ENCODE measurements at regions not wholly inside any gene's neighbourhood (a gene's known extent, or its start where the extent isn't known, plus 50 kb on each side); places are given as distances from the start of the nearest gene placed in this dataset.

DNA sequence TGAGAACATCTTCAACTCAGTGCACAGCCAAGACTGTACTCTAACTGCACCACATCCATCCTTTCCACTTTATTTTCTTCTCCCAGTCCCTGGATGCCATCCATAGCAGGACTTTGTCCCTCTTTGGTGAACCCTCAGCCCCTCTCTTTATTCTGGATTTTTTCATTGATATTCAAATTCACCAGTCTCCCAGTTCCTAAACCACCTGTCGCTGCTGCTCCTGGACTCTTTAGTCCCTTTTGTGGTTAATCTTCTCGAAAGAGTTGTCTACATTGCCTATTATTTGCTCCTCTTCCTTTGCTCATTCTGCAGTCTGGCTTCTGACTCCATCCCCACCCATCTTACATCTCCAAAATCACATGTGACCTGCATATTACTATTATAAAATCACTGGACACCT, 59.4 kb upstream of the ZSWIM6 start:
- H3K4me3 ChIP-seq = no peak overlapping the region
- TF ChIP-seq, protein P1, sequence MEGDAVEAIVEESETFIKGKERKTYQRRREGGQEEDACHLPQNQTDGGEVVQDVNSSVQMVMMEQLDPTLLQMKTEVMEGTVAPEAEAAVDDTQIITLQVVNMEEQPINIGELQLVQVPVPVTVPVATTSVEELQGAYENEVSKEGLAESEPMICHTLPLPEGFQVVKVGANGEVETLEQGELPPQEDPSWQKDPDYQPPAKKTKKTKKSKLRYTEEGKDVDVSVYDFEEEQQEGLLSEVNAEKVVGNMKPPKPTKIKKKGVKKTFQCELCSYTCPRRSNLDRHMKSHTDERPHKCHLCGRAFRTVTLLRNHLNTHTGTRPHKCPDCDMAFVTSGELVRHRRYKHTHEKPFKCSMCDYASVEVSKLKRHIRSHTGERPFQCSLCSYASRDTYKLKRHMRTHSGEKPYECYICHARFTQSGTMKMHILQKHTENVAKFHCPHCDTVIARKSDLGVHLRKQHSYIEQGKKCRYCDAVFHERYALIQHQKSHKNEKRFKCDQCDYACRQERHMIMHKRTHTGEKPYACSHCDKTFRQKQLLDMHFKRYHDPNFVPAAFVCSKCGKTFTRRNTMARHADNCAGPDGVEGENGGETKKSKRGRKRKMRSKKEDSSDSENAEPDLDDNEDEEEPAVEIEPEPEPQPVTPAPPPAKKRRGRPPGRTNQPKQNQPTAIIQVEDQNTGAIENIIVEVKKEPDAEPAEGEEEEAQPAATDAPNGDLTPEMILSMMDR (IDR thresholded peaks at IDR 0.05) = no peak
- no peaks in the 10 kb centered on the region for H3K27me3 ChIP-seq
- no peak overlapping the region for H3K27ac ChIP-seq
- no peak for ATAC-seq
- intact Hi-C loops (cut with DNase I) = no loop called here
- H3K36me3 ChIP-seq = no peaks in the 10 kb centered on the region
- H3K9me3 ChIP-seq = no peaks in the 10 kb centered on the region
- DNase-seq = no peak
- H3K4me1 ChIP-seq = peaks cover 14% of the 10 kb centered on the region

DNA sequence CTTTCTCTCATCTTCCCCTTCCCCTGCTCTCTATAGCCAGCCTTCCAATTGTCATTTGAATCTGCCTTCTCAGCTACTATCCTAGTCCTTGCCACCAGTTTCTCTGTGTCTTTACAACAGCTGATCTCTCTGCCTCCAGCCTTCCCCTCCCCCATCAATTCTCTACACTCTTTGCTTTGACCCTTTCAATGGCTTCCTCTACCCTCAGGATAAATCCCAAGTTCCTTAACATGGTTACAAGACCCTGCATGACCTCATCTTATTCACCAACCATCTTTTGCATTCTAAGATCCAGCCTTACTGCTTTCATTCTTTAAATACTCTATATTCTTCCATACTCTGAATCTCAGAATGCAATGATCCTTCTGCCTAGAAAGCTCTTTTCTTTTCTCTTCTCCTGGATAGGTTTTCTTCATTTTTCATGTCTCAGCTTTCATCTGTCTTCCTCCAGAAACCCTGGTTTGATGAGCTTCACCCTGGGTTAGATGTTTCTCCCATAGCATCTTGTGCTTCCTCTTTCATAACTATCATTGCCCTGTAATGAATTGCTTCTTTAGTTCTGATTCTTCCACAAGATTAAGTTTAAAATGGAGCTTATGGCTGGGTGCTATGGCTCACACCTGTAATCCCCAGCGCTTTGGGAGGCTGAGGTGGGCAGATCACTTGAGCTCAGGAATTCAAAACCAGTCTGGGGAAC, 58.6 kb upstream of the ZSWIM6 start:
- H3K9me3 ChIP-seq = no peaks in the 10 kb centered on the region
- intact Hi-C loops (cut with DNase I) = no loop called here
- TF ChIP-seq, protein P1 (IDR thresholded peaks at IDR 0.05) = no peak
- no peak overlapping the region for H3K27ac ChIP-seq
- ATAC-seq (no peak), DNase-seq (no peak)
- no peak overlapping the region for H3K4me3 ChIP-seq
- peaks cover 14% of the 10 kb centered on the region for H3K4me1 ChIP-seq
- H3K27me3 ChIP-seq = no peaks in the 10 kb centered on the region
- H3K36me3 ChIP-seq = no peaks in the 10 kb centered on the region

DNA sequence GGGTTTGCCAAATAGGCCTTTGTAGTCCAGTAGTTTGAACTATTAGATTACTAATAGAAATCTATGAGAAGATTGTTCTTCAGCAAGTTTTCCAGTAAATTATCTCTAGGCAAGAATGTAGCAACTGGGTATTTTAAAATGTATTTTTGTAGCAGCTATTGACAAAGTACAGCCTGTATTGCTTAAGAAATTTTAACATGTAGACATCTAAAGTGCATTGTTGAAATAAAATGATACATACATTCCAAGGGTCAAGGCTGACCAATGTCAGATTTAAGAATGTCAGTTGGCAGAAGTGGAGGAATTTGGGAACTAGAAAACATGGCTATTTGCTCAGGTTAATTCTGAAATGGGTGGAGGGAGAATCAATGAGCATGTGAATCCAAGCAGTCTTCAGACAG, 57.5 kb upstream of the ZSWIM6 start:
- peaks cover 14% of the 10 kb centered on the region for H3K4me1 ChIP-seq
- H3K27me3 ChIP-seq = no peaks in the 10 kb centered on the region
- H3K36me3 ChIP-seq = no peaks in the 10 kb centered on the region
- intact Hi-C loops (cut with DNase I) = no loop called here
- TF ChIP-seq, protein P1 (IDR thresholded peaks at IDR 0.05) = no peak
- no peak for DNase-seq
- H3K4me3 ChIP-seq = no peak overlapping the region
- no peaks in the 10 kb centered on the region for H3K9me3 ChIP-seq
- H3K27ac ChIP-seq = no peak overlapping the region
- ATAC-seq = no peak

DNA sequence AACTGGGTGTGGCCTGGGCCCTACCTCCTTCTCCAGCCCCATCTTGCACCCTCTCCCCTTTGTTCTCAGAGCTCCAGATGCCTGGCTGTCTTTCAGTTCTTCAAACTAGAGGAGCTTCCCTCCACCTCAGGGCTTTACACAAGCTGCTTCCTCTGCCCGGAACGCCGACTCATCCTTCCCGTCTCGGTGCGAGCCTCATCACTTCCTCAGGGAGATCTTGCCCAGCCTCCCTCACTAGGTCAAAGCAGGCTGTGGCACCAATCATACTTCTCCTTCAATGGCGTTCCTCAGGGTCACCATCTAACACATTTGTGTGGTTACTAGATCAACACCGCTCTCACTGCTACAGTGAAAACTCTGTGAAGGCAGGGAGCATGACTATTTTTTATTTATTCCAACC, 56.2 kb upstream of the ZSWIM6 start:
- peak; percentile 85 for DNase-seq
- Histone ChIP-seq H3K27me3 (no peaks in the 10 kb centered on the region), H3K27ac (peak overlapping the region; percentile 39), H3K9me3 (no peaks in the 10 kb centered on the region), H3K4me3 (no peak overlapping the region), H3K4me1 (peaks cover 20% of the 10 kb centered on the region), H3K36me3 (no peaks in the 10 kb centered on the region)
- intact Hi-C loops (cut with DNase I) = no loop called here
- ATAC-seq = peak; percentile 92
- TF ChIP-seq, protein P1 (IDR thresholded peaks at IDR 0.05) = no peak

DNA sequence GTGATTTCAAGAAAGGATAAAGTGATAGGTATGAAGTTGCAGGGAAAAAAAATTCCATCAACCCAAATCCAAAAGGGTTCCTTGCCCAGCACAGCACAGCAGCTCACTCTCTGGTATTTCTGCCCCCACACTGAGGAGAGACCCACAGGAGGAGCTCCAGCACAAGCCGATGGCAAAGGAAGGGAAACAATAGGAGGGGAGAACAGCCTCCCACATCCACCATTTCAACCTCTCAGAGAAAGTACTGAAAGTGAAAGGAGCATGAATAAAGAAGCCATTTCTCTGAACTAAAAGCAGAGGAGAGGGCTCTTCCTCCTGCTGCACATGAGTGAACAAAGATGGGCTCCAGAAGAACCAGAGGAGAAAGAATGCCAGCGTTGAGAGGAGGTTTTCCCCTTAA, 54.9 kb upstream of the ZSWIM6 start:
- peak; percentile 24 for ATAC-seq
- Histone ChIP-seq H3K27ac (peak overlapping the region; percentile 73), H3K4me3 (peak overlapping the region; percentile 11), H3K9me3 (no peaks in the 10 kb centered on the region), H3K36me3 (no peaks in the 10 kb centered on the region), H3K27me3 (no peaks in the 10 kb centered on the region), H3K4me1 (peaks cover 20% of the 10 kb centered on the region)
- TF ChIP-seq, protein P1 (IDR thresholded peaks at IDR 0.05) = peak; percentile 26
- no peak for DNase-seq
- intact Hi-C loops (cut with DNase I) = no loop called here

DNA sequence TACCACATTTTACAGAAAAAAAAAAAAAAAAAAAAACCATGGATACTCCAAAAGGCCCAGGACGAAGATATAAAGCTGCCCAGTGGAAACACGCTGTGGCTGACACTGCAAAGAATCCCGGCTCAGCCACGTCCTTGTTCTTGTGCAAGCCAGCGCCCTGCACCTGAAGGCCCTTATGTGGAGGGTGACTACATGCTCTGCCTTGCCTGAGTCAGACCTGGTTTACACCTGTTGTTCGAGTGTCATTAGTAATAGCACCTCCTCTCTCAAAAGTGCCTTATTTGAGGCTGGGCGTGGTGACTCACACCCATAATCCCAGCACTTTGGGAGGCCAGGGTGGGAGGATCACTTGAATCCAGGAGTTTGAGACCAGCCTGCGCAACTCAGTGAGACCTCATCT, 54.3 kb upstream of the ZSWIM6 start:
- Histone ChIP-seq H3K4me1 (peaks cover 20% of the 10 kb centered on the region), H3K27ac (peak overlapping the region; percentile 73), H3K36me3 (no peaks in the 10 kb centered on the region), H3K27me3 (no peaks in the 10 kb centered on the region), H3K9me3 (no peaks in the 10 kb centered on the region), H3K4me3 (no peak overlapping the region)
- TF ChIP-seq, protein P1 (IDR thresholded peaks at IDR 0.05) = no peak
- intact Hi-C loops (cut with DNase I) = no loop called here
- peak; percentile 76 for DNase-seq
- ATAC-seq = peak; percentile 76

All from upper lobe of right lung (tissue), 1 donor.